Renal cortex interstitium (tissue), 11 donors: ENCODE measurements at regions not wholly inside any gene's neighbourhood (a gene's known extent, or its start where the extent isn't known, plus 50 kb on each side); places are given as distances from the start of the nearest gene placed in this dataset.
A peak's percentile ranks its signal among the peaks of the same experiment; 100 is the strongest.
"Not testable (repeated sequence)": the region's sequence is repeated elsewhere in the genome, so short reads cannot be mapped to it uniquely, and the experiment has no call there.

Experiments
- DNase-seq, 11 donors: peaks; one replicate each; pipeline ENCODE4 v3.0.0-alpha.2; 2013; ENCODE audit warnings: low read depth in 9 of 11, low spot score in 4 of 11; ENCODE audit errors: extremely low read depth in 1 of 11

- not testable (repeated sequence) for DNase-seq
Observed at GRCh38 chr11:3583476-3583875, 58.3 kb downstream of the ART5 start.

- not testable (repeated sequence) for DNase-seq
Observed at GRCh38 chr11:3581389-3581725, 60.4 kb downstream of the ART5 start.

- peak in 1 of 11 donors; percentile 16 for DNase-seq
Observed at GRCh38 chr11:3580487-3581388, 61.1 kb downstream of the ART5 start.

GRCh38 chr11:3579600-3580459, 62.0 kb downstream of the ART5 start:
- DNase-seq, result not testable (repeated sequence)

- DNase-seq, result not testable (repeated sequence)
Observed at GRCh38 chr11:3576066-3576604, 65.7 kb downstream of the ART5 start.

- DNase-seq, result not testable (repeated sequence)
Observed at GRCh38 chr11:3572976-3573647, 68.7 kb downstream of the ART5 start.

GRCh38 chr11:3571752-3572151, 70.0 kb downstream of the ART5 start:
- not testable (repeated sequence) for DNase-seq

GRCh38 chr11:3565838-3566237, 76.0 kb downstream of the ART5 start:
- DNase-seq, result not testable (repeated sequence)

GRCh38 chr11:3564383-3564782, 77.4 kb downstream of the ART5 start:
- not testable (repeated sequence) for DNase-seq

GRCh38 chr11:3554621-3555020, 87.2 kb downstream of the ART5 start:
- DNase-seq, result not testable (repeated sequence)

GRCh38 chr11:3544990-3545389, 96.8 kb downstream of the ART5 start:
- DNase-seq, result not testable (repeated sequence)

- not testable (repeated sequence) for DNase-seq
Observed at GRCh38 chr11:3538220-3538619, 103.6 kb downstream of the ART5 start.

- DNase-seq, result not testable (repeated sequence)
Observed at GRCh38 chr11:3537254-3537653, 104.5 kb downstream of the ART5 start.

GRCh38 chr11:3532958-3533357, 108.8 kb downstream of the ART5 start:
- not testable (repeated sequence) for DNase-seq

GRCh38 chr11:3531280-3531679, 110.5 kb downstream of the ART5 start:
- DNase-seq, result not testable (repeated sequence)

GRCh38 chr11:3523567-3523966, 118.2 kb downstream of the ART5 start:
- not testable (repeated sequence) for DNase-seq

GRCh38 chr11:3520905-3521304, 120.9 kb downstream of the ART5 start:
- not testable (repeated sequence) for DNase-seq

GRCh38 chr11:3519841-3520240, 122.0 kb downstream of the ART5 start:
- DNase-seq, result not testable (repeated sequence)

GRCh38 chr11:3516934-3517567, 124.7 kb downstream of the ART5 start:
- not testable (repeated sequence) for DNase-seq
